ENCODE measurements at regions not wholly inside any gene's neighbourhood (a gene's known extent, or its start where the extent isn't known, plus 50 kb on each side); places are given as distances from the start of the nearest gene placed in this dataset.
A peak's percentile ranks its signal among the peaks of the same experiment; 100 is the strongest.

GRCh38 chr18:33839452-33840211 is 261.6 kb downstream of the ASXL3 start:
- ChIA-PET POLR2A (ENCODE audit: low non-redundant PET) (no interaction called here), CTCF (interaction anchor here (0.6 to 1.5 kb wide), 7 partner anchors 14 to 821 kb away, joined by 3 to 17 read pairs (median 3); no protein-coding TSS in a partner anchor)
- no peak overlapping the region for H3K27ac ChIP-seq (ENCODE audit: low read depth, low read length, poor library complexity, severe bottlenecking)
- peaks cover 18% of the 10 kb centered on the region for H3K4me1 ChIP-seq (ENCODE audit: insufficient read depth, low read length, poor library complexity, severe bottlenecking)
- intact Hi-C loops (cut with micrococcal nuclease; ENCODE audit: unreplicated experiment) = loop anchor here (1.0 to 10.0 kb wide), 5 partner anchors 281 to 945 kb away; partner anchors contain the start of gene NOL4
- H3K36me3 ChIP-seq (ENCODE audit: insufficient read depth, low read length, poor library complexity, severe bottlenecking) = no peaks in the 10 kb centered on the region
- H3K9me3 ChIP-seq (ENCODE audit: low read depth, low read length, poor library complexity, severe bottlenecking) = no peaks in the 10 kb centered on the region
- H3K27me3 ChIP-seq (replicated peaks; ENCODE audit: insufficient read depth, low read depth, low read length, poor library complexity) = no peaks in the 10 kb centered on the region
- H3K4me3 ChIP-seq (ENCODE audit: low read depth, low read length, poor library complexity, severe bottlenecking) = no peak overlapping the region
- no TSS peak for BruUV-seq (replicated peaks)
- DNase-seq (ENCODE audit: low spot score) = peak; percentile 84
- TF ChIP-seq EZH2 (IDR thresholded peaks at IDR 0.05; ENCODE audit: borderline replicate concordance, low read depth, low read length, poor library complexity, severe bottlenecking) (no peak), CTCF (conservative IDR thresholded peaks at IDR 0.05; ENCODE audit: low read depth, low read length) (peak; percentile 87)

GRCh38 chr18:33838054-33838453 is 260.0 kb downstream of the ASXL3 start:
- Histone ChIP-seq H3K27me3 (replicated peaks; ENCODE audit: insufficient read depth, low read depth, low read length, poor library complexity) (no peaks in the 10 kb centered on the region), H3K4me3 (ENCODE audit: low read depth, low read length, poor library complexity, severe bottlenecking) (no peak overlapping the region), H3K4me1 (ENCODE audit: insufficient read depth, low read length, poor library complexity, severe bottlenecking) (peaks cover 18% of the 10 kb centered on the region), H3K9me3 (ENCODE audit: low read depth, low read length, poor library complexity, severe bottlenecking) (no peaks in the 10 kb centered on the region), H3K36me3 (ENCODE audit: insufficient read depth, low read length, poor library complexity, severe bottlenecking) (no peaks in the 10 kb centered on the region), H3K27ac (ENCODE audit: low read depth, low read length, poor library complexity, severe bottlenecking) (no peak overlapping the region)
- no TSS peak for BruUV-seq (replicated peaks)
- TF ChIP-seq CTCF (conservative IDR thresholded peaks at IDR 0.05; ENCODE audit: low read depth, low read length) (no peak), EZH2 (IDR thresholded peaks at IDR 0.05; ENCODE audit: borderline replicate concordance, low read depth, low read length, poor library complexity, severe bottlenecking) (no peak)
- intact Hi-C loops (cut with micrococcal nuclease; ENCODE audit: unreplicated experiment) = loop anchor here (10.0 kb wide), 3 partner anchors 387 to 947 kb away; partner anchors contain the start of gene NOL4
- CTCF ChIA-PET = interaction anchor here (1.0 kb wide), 1 partner anchor 288 kb away, joined by 3 read pairs; no protein-coding TSS in a partner anchor
- DNase-seq (ENCODE audit: low spot score) = no peak
- POLR2A ChIA-PET (ENCODE audit: low non-redundant PET) = no interaction called here

GRCh38 chr18:33837191-33837590 is 259.2 kb downstream of the ASXL3 start:
- Histone ChIP-seq H3K36me3 (ENCODE audit: insufficient read depth, low read length, poor library complexity, severe bottlenecking) (no peaks in the 10 kb centered on the region), H3K9me3 (ENCODE audit: low read depth, low read length, poor library complexity, severe bottlenecking) (no peaks in the 10 kb centered on the region), H3K4me3 (ENCODE audit: low read depth, low read length, poor library complexity, severe bottlenecking) (no peak overlapping the region), H3K4me1 (ENCODE audit: insufficient read depth, low read length, poor library complexity, severe bottlenecking) (peaks cover 18% of the 10 kb centered on the region), H3K27ac (ENCODE audit: low read depth, low read length, poor library complexity, severe bottlenecking) (no peak overlapping the region), H3K27me3 (replicated peaks; ENCODE audit: insufficient read depth, low read depth, low read length, poor library complexity) (no peaks in the 10 kb centered on the region)
- ChIA-PET CTCF (interaction anchor here (1.0 kb wide), 1 partner anchor 289 kb away, joined by 3 read pairs; no protein-coding TSS in a partner anchor), POLR2A (ENCODE audit: low non-redundant PET) (no interaction called here)
- DNase-seq (ENCODE audit: low spot score) = no peak
- BruUV-seq (replicated peaks) = no TSS peak
- intact Hi-C loops (cut with micrococcal nuclease; ENCODE audit: unreplicated experiment) = loop anchor here (10.0 kb wide), 3 partner anchors 388 to 948 kb away; partner anchors contain the start of gene NOL4
- TF ChIP-seq CTCF (conservative IDR thresholded peaks at IDR 0.05; ENCODE audit: low read depth, low read length) (no peak), EZH2 (IDR thresholded peaks at IDR 0.05; ENCODE audit: borderline replicate concordance, low read depth, low read length, poor library complexity, severe bottlenecking) (no peak)

All from A673 (cell line).